Activated CD8-positive, alpha-beta T cell treated with anti-CD3 and anti-CD28 coated beads for 36 hours (primary cell): ENCODE measurements at regions not wholly inside any gene's neighbourhood (a gene's known extent, or its start where the extent isn't known, plus 50 kb on each side); places are given as distances from the start of the nearest gene placed in this dataset.

Experiments used
- ATAC-seq: fragments of 200-7000 bp; cut with Tn5 transposase; one replicate; pipeline ENCODE4 v1.10.0; 2021; ENCODE audit warnings: mild to moderate bottlenecking, moderate library complexity
- CTCF ChIA-PET: fragments of 350-600 bp; sonication (Branson Sonifier 250); formaldehyde crosslinking; loops from one replicate; lab custom pipeline; 2021; ENCODE audit warnings: antibody characterized with exemption; lab: Charles Lee
- POLR2A ChIA-PET: fragments of 350-600 bp; sonication (Branson Sonifier 250); formaldehyde crosslinking; loops from one replicate; lab custom pipeline; 2021; ENCODE audit warnings: antibody characterized with exemption; lab: Charles Lee
- DNase-seq: peaks from one replicate; pipeline ENCODE4 v3.0.0-alpha.2; 2020
- H3K27ac Mint-ChIP-seq: one replicate; pipeline ENCODE4 v1.8.0; 2021; ENCODE audit warnings: mild to moderate bottlenecking, mixed read lengths
- H3K27me3 Mint-ChIP-seq: one replicate; pipeline ENCODE4 v1.8.0; 2021; ENCODE audit warnings: mixed read lengths
- H3K36me3 Mint-ChIP-seq: one replicate; pipeline ENCODE4 v1.8.0; 2021; ENCODE audit warnings: low read depth, mixed read lengths
- H3K4me1 Mint-ChIP-seq: one replicate; pipeline ENCODE4 v1.8.0; 2021; ENCODE audit warnings: low read depth, mixed read lengths
- H3K4me3 Mint-ChIP-seq: one replicate; pipeline ENCODE4 v1.8.0; 2021; ENCODE audit warnings: mild to moderate bottlenecking, moderate library complexity, mixed read lengths
- H3K9me3 Mint-ChIP-seq: one replicate; pipeline ENCODE4 v1.8.0; 2021; ENCODE audit warnings: mixed read lengths
- CTCF ChIP-seq: fragments of 200-600 bp; IDR thresholded peaks from one replicate; pipeline ENCODE4 v1.8.0; 2022; ENCODE audit warnings: antibody characterized with exemption, mild to moderate bottlenecking
- intact Hi-C: fragments of 100-400 bp; cut with micrococcal nuclease; formaldehyde crosslinking; loops from one replicate; pipeline ENCODE4 v1.10.0; 2022

- intact Hi-C loops: no loop called here
- CTCF ChIA-PET: no interaction called here
- ATAC-seq: no peak
- no peak for DNase-seq
- TF ChIP-seq CTCF: no peak
- Mint-ChIP-seq H3K36me3 (no peaks in the 10 kb centered on the region), H3K4me1 (no peaks in the 10 kb centered on the region), H3K27me3 (no peaks in the 10 kb centered on the region), H3K27ac (no peak overlapping the region), H3K9me3 (peaks cover 4% of the 10 kb centered on the region), H3K4me3 (no peak overlapping the region)
- POLR2A ChIA-PET: no interaction called here
Measured at GRCh38 chr12:16949371-16949770, 343.4 kb upstream of the LMO3 start.

GRCh38 chr12:16946704-16947103 is 340.7 kb upstream of the LMO3 start:
- CTCF ChIA-PET: no interaction called here
- TF ChIP-seq CTCF: no peak
- no peaks in the 10 kb centered on the region for H3K27me3 Mint-ChIP-seq
- H3K4me1 Mint-ChIP-seq: no peaks in the 10 kb centered on the region
- intact Hi-C loops: no loop called here
- POLR2A ChIA-PET: no interaction called here
- ATAC-seq: no peak
- H3K9me3 Mint-ChIP-seq: peaks cover 3% of the 10 kb centered on the region
- H3K4me3 Mint-ChIP-seq: no peak overlapping the region
- no peak overlapping the region for H3K27ac Mint-ChIP-seq
- no peaks in the 10 kb centered on the region for H3K36me3 Mint-ChIP-seq
- no peak for DNase-seq

- peaks cover 33% of the 10 kb centered on the region for H3K9me3 Mint-ChIP-seq
Measured at GRCh38 chr12:16939871-16940306, 333.9 kb upstream of the LMO3 start.

GRCh38 chr12:16927259-16927658 is 321.3 kb upstream of the LMO3 start:
- intact Hi-C loops: no loop called here
- ChIA-PET POLR2A (no interaction called here), CTCF (no interaction called here)
- ATAC-seq (no peak), DNase-seq (no peak)
- no peaks in the 10 kb centered on the region for H3K27me3 Mint-ChIP-seq
- no peak overlapping the region for H3K4me3 Mint-ChIP-seq
- no peaks in the 10 kb centered on the region for H3K36me3 Mint-ChIP-seq
- H3K4me1 Mint-ChIP-seq: no peaks in the 10 kb centered on the region
- H3K9me3 Mint-ChIP-seq: peaks cover 15% of the 10 kb centered on the region
- no peak overlapping the region for H3K27ac Mint-ChIP-seq
- no peak for TF ChIP-seq CTCF

More at GRCh38 chr12:16939871-16940306, 333.9 kb upstream of the LMO3 start:
- Mint-ChIP-seq H3K27me3 (no peaks in the 10 kb centered on the region), H3K27ac (no peak overlapping the region), H3K36me3 (no peaks in the 10 kb centered on the region), H3K4me1 (no peaks in the 10 kb centered on the region), H3K4me3 (no peak overlapping the region)
- peak; percentile 88 for ATAC-seq
- ChIA-PET POLR2A (interaction anchor here (0.6 kb wide), 1 partner anchor 1052 kb away, joined by 3 read pairs; no protein-coding TSS in a partner anchor), CTCF (interaction anchor here (2.4 kb wide), 1 partner anchor 10 kb away, joined by 6 read pairs; no protein-coding TSS in a partner anchor)
- DNase-seq: peak; percentile 31
- intact Hi-C loops: no loop called here
- peak; percentile 56 for TF ChIP-seq CTCF

- Mint-ChIP-seq H3K36me3 (no peaks in the 10 kb centered on the region), H3K27ac (no peak overlapping the region), H3K9me3 (peaks cover 15% of the 10 kb centered on the region), H3K27me3 (no peaks in the 10 kb centered on the region), H3K4me3 (no peak overlapping the region), H3K4me1 (no peaks in the 10 kb centered on the region)
- TF ChIP-seq CTCF: no peak
- POLR2A ChIA-PET: no interaction called here
- ATAC-seq (no peak), DNase-seq (no peak)
- intact Hi-C loops: no loop called here
- CTCF ChIA-PET: no interaction called here
Measured at GRCh38 chr12:16920451-16920850, 314.5 kb upstream of the LMO3 start.
